Loucy (cell line): ENCODE measurements at regions not wholly inside any gene's neighbourhood (a gene's known extent, or its start where the extent isn't known, plus 50 kb on each side); places are given as distances from the start of the nearest gene placed in this dataset.

Experiments used
- EZH2phosphoT487 ChIP-seq: fragments of 200-600 bp; IDR thresholded peaks from 2 replicates; pipeline ENCODE4 v1.6.1; 2018; ENCODE audit warnings: antibody characterized with exemption, mild to moderate bottlenecking, moderate library complexity, borderline replicate concordance
- TF ChIP-seq, protein P1 (sequence below): fragments of 200-600 bp; sonication (generic); conservative IDR thresholded peaks from 2 replicates; pipeline ENCODE4 v1.5.1; 2014; ENCODE audit warnings: mild to moderate bottlenecking, antibody characterized with exemption, low read length

GRCh38 chr4:12875640-12876243 lies 608.4 kb downstream of the RAB28 start:
- TF ChIP-seq, protein P1, sequence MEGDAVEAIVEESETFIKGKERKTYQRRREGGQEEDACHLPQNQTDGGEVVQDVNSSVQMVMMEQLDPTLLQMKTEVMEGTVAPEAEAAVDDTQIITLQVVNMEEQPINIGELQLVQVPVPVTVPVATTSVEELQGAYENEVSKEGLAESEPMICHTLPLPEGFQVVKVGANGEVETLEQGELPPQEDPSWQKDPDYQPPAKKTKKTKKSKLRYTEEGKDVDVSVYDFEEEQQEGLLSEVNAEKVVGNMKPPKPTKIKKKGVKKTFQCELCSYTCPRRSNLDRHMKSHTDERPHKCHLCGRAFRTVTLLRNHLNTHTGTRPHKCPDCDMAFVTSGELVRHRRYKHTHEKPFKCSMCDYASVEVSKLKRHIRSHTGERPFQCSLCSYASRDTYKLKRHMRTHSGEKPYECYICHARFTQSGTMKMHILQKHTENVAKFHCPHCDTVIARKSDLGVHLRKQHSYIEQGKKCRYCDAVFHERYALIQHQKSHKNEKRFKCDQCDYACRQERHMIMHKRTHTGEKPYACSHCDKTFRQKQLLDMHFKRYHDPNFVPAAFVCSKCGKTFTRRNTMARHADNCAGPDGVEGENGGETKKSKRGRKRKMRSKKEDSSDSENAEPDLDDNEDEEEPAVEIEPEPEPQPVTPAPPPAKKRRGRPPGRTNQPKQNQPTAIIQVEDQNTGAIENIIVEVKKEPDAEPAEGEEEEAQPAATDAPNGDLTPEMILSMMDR = no peak
- TF ChIP-seq EZH2phosphoT487 = no peak
